ENCODE measurements at regions not wholly inside any gene's neighbourhood (a gene's known extent, or its start where the extent isn't known, plus 50 kb on each side); places are given as distances from the start of the nearest gene placed in this dataset.

DNA sequence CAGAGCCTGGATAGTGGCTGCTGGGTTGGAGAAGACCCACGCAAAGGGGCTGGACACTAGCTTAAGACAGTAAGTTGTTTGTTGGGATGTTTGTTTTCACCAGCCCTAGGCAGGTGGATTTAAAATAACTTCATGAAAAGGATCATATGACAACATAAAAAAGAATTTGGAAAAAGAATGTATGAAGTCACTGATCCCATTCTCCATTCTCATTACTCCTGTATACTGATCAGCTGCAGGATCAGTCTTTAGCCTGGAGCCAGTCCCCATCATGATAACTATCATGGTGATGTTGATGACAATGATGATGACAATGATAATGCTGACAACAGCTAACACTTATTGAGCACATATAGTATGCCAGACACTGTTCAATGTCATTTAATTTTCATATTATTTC is 92.1 kb upstream of the IFNE start:
- TF ChIP-seq, protein P1, sequence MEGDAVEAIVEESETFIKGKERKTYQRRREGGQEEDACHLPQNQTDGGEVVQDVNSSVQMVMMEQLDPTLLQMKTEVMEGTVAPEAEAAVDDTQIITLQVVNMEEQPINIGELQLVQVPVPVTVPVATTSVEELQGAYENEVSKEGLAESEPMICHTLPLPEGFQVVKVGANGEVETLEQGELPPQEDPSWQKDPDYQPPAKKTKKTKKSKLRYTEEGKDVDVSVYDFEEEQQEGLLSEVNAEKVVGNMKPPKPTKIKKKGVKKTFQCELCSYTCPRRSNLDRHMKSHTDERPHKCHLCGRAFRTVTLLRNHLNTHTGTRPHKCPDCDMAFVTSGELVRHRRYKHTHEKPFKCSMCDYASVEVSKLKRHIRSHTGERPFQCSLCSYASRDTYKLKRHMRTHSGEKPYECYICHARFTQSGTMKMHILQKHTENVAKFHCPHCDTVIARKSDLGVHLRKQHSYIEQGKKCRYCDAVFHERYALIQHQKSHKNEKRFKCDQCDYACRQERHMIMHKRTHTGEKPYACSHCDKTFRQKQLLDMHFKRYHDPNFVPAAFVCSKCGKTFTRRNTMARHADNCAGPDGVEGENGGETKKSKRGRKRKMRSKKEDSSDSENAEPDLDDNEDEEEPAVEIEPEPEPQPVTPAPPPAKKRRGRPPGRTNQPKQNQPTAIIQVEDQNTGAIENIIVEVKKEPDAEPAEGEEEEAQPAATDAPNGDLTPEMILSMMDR (IDR thresholded peaks at IDR 0.05; ENCODE audit: borderline replicate concordance, insufficient read depth, low read depth, low read length): no peak
- H3K4me3 ChIP-seq (ENCODE audit: low read depth, low read length): no peak overlapping the region

GRCh38 chr9:21576331-21577189 is 94.4 kb upstream of the IFNE start:
- TF ChIP-seq, protein P1 (IDR thresholded peaks at IDR 0.05; ENCODE audit: borderline replicate concordance, insufficient read depth, low read depth, low read length): no peak
- H3K4me3 ChIP-seq (ENCODE audit: low read depth, low read length): no peak overlapping the region

DNA sequence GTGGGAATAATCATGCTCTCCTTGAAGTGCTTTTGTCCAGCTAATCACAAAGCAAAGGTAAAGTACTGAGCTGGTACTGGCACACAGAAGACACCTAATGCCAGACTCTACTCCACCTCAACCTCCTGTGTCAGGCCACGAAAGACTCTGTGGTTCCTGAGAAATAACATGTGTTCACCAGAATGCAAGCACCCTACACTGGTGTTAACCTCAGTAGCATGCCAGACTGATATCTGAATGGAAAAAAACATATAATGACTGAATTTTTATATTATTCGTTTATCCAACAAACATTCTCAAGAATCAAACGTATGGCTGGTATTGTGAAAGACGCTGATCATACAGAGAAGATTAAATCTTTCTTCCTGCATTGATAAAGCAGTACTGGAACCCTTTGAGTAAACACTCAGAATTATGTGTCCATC is 97.1 kb upstream of the IFNE start:
- TF ChIP-seq, protein P1 (IDR thresholded peaks at IDR 0.05; ENCODE audit: borderline replicate concordance, insufficient read depth, low read depth, low read length): no peak
- no peak overlapping the region for H3K4me3 ChIP-seq (ENCODE audit: low read depth, low read length)

DNA sequence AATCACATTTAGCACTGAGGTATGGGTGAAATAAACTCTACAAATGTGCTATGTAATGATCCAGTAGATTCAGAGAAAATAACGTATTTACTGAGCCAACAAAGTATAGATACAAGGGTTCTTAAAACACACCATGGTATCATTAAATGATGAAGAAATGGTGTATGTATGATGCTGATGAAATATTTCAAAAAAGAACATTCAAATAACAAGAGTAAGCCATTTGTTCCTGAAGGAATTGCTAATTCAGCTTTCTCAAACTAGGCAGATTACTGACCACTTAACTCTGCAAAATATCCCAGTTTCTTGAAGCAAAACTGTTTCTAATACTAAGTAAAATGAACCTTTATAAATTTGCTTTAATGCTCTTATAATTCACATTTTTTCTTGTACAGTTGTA is 97.6 kb upstream of the IFNE start:
- TF ChIP-seq, protein P1 (IDR thresholded peaks at IDR 0.05; ENCODE audit: borderline replicate concordance, insufficient read depth, low read depth, low read length): no peak
- H3K4me3 ChIP-seq (ENCODE audit: low read depth, low read length): no peak overlapping the region

DNA sequence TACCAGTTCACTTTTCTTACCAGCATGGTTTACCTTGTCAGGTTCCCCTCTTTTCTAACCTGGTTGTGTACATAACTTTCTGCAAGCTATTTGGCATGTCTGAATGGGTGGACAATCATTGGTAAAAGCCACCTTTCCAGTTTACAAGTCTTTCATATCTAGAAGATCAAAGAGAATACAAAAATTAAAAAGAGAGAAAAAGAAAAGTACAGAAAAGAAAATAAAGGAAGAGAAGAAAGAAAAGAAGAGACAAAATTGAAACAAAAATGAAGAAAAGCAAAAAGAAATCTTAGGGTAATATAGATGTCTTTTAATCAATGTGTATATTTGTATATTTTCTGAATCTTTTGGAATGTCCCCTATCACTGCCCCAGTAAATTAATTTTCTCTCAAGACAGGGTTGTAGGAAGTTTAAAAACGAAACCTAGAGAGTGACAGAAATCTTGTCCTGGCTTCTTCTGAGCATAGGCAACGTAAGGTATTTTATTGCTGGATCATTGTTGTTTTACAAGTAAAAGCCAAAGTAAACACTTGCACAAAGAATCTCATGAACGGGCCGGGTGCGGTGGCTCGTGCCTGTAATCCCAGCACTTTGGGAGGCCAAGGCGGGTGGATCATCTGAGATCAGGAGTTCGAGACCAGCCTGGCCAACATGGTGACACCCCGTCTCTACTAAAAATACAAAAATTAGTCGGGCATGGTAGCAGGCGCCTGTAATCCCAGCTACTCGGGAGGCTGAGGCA is 98.7 kb upstream of the IFNE start:
- H3K4me3 ChIP-seq (ENCODE audit: low read depth, low read length): no peak overlapping the region
- TF ChIP-seq, protein P1 (IDR thresholded peaks at IDR 0.05; ENCODE audit: borderline replicate concordance, insufficient read depth, low read depth, low read length): no peak

GRCh38 chr9:21583628-21584377 is 101.7 kb upstream of the IFNE start:
- no peak overlapping the region for H3K4me3 ChIP-seq (ENCODE audit: low read depth, low read length)
- TF ChIP-seq, protein P1 (IDR thresholded peaks at IDR 0.05; ENCODE audit: borderline replicate concordance, insufficient read depth, low read depth, low read length): no peak
